ENCODE measurements at regions not wholly inside any gene's neighbourhood (a gene's known extent, or its start where the extent isn't known, plus 50 kb on each side); places are given as distances from the start of the nearest gene placed in this dataset.
"Not testable (repeated sequence)": the region's sequence is repeated elsewhere in the genome, so short reads cannot be mapped to it uniquely, and the experiment has no call there.

GRCh38 chr9:39463696-39464095 is 108.2 kb downstream of the SPATA31A1 start:
- peak overlapping the region; percentile 48 for H3K4me3 ChIP-seq (ENCODE audit: low read depth, low read length)
- H3K4me1 ChIP-seq, DNase-seq, H3K9me3 ChIP-seq, H3K27me3 ChIP-seq, H3K36me3 ChIP-seq: not testable (repeated sequence)

- peak overlapping the region; percentile 48 for H3K4me3 ChIP-seq (ENCODE audit: low read depth, low read length)
- H3K36me3 ChIP-seq, H3K27me3 ChIP-seq, H3K4me1 ChIP-seq, H3K9me3 ChIP-seq: not testable (repeated sequence)
- DNase-seq, result peak; percentile 82
Observed at GRCh38 chr9:39464122-39464777, 108.8 kb downstream of the SPATA31A1 start.

GRCh38 chr9:39474499-39474898 is 119.0 kb downstream of the SPATA31A1 start:
- H3K9me3 ChIP-seq; DNase-seq; H3K4me3 ChIP-seq (ENCODE audit: low read depth, low read length); H3K4me1 ChIP-seq; H3K36me3 ChIP-seq; H3K27me3 ChIP-seq: not testable (repeated sequence)

GRCh38 chr9:39483073-39483472 is 127.6 kb downstream of the SPATA31A1 start:
- not testable (repeated sequence) for H3K9me3 ChIP-seq; DNase-seq; H3K4me1 ChIP-seq; H3K36me3 ChIP-seq; H3K4me3 ChIP-seq (ENCODE audit: low read depth, low read length); H3K27me3 ChIP-seq

- DNase-seq, H3K36me3 ChIP-seq: not testable (repeated sequence)
Observed at GRCh38 chr9:39483880-39484279, 128.4 kb downstream of the SPATA31A1 start.

GRCh38 chr9:39484292-39484691 is 128.8 kb downstream of the SPATA31A1 start:
- not testable (repeated sequence) for H3K4me3 ChIP-seq (ENCODE audit: low read depth, low read length); H3K9me3 ChIP-seq; H3K36me3 ChIP-seq; DNase-seq; H3K4me1 ChIP-seq; H3K27me3 ChIP-seq

More at GRCh38 chr9:39483880-39484279, 128.4 kb downstream of the SPATA31A1 start:
- not testable (repeated sequence) for H3K4me1 ChIP-seq; H3K4me3 ChIP-seq (ENCODE audit: low read depth, low read length); H3K27me3 ChIP-seq; H3K9me3 ChIP-seq

- DNase-seq, H3K4me1 ChIP-seq: not testable (repeated sequence)
Observed at GRCh38 chr9:39487477-39487876, 132.0 kb downstream of the SPATA31A1 start.

GRCh38 chr9:39496248-39496647 is 140.8 kb downstream of the SPATA31A1 start:
- DNase-seq; H3K4me3 ChIP-seq (ENCODE audit: low read depth, low read length): not testable (repeated sequence)

More at GRCh38 chr9:39487477-39487876, 132.0 kb downstream of the SPATA31A1 start:
- H3K4me3 ChIP-seq (ENCODE audit: low read depth, low read length); H3K9me3 ChIP-seq; H3K27me3 ChIP-seq; H3K36me3 ChIP-seq: not testable (repeated sequence)

GRCh38 chr9:39503178-39503577 is 147.7 kb downstream of the SPATA31A1 start:
- not testable (repeated sequence) for H3K36me3 ChIP-seq; H3K27me3 ChIP-seq; H3K4me3 ChIP-seq (ENCODE audit: low read depth, low read length); H3K9me3 ChIP-seq; DNase-seq; H3K4me1 ChIP-seq

More at GRCh38 chr9:39496248-39496647, 140.8 kb downstream of the SPATA31A1 start:
- H3K27me3 ChIP-seq, H3K36me3 ChIP-seq, H3K9me3 ChIP-seq, H3K4me1 ChIP-seq: not testable (repeated sequence)

- not testable (repeated sequence) for H3K36me3 ChIP-seq; H3K4me1 ChIP-seq; H3K9me3 ChIP-seq; H3K4me3 ChIP-seq (ENCODE audit: low read depth, low read length); DNase-seq; H3K27me3 ChIP-seq
Observed at GRCh38 chr9:39527387-39528029, 172.0 kb downstream of the SPATA31A1 start.

- H3K4me1 ChIP-seq; H3K36me3 ChIP-seq; H3K27me3 ChIP-seq; H3K9me3 ChIP-seq; DNase-seq; H3K4me3 ChIP-seq (ENCODE audit: low read depth, low read length): not testable (repeated sequence)
Observed at GRCh38 chr9:39532597-39532996, 177.1 kb downstream of the SPATA31A1 start.

- DNase-seq; H3K36me3 ChIP-seq; H3K4me1 ChIP-seq; H3K4me3 ChIP-seq (ENCODE audit: low read depth, low read length); H3K27me3 ChIP-seq; H3K9me3 ChIP-seq: not testable (repeated sequence)
Observed at GRCh38 chr9:39533001-39533762, 177.7 kb downstream of the SPATA31A1 start.

- not testable (repeated sequence) for H3K27me3 ChIP-seq; H3K9me3 ChIP-seq; H3K4me3 ChIP-seq (ENCODE audit: low read depth, low read length); H3K36me3 ChIP-seq; H3K4me1 ChIP-seq; DNase-seq
Observed at GRCh38 chr9:39533763-39534548, 178.5 kb downstream of the SPATA31A1 start.

- H3K9me3 ChIP-seq; DNase-seq; H3K27me3 ChIP-seq; H3K4me3 ChIP-seq (ENCODE audit: low read depth, low read length); H3K36me3 ChIP-seq; H3K4me1 ChIP-seq: not testable (repeated sequence)
Observed at GRCh38 chr9:39534897-39535296, 179.4 kb downstream of the SPATA31A1 start.

- not testable (repeated sequence) for H3K4me3 ChIP-seq (ENCODE audit: low read depth, low read length); H3K4me1 ChIP-seq; DNase-seq; H3K36me3 ChIP-seq; H3K9me3 ChIP-seq; H3K27me3 ChIP-seq
Observed at GRCh38 chr9:39542157-39542556, 186.7 kb downstream of the SPATA31A1 start.

Data from BE2C (cell line).